Breast epithelium (tissue), 3 donors: ENCODE measurements at regions not wholly inside any gene's neighbourhood (a gene's known extent, or its start where the extent isn't known, plus 50 kb on each side); places are given as distances from the start of the nearest gene placed in this dataset.

Source experiments
- POLR2A ChIP-seq: fragments of 450-650 bp; IDR thresholded peaks from one replicate; pipeline ENCODE4 v1.6.1; 2016; ENCODE audit warnings: antibody characterized with exemption, mild to moderate bottlenecking, moderate library complexity
- POLR2AphosphoS5 ChIP-seq, 3 donors: sonication (generic); formaldehyde crosslinking; IDR thresholded peaks; one replicate each; pipeline ENCODE4 v1.6.1; 2017; ENCODE audit warnings: antibody characterized with exemption in 3 of 3
- TF ChIP-seq, protein P1 (sequence below), 3 donors: fragments of 450-650 bp; IDR thresholded peaks; one replicate each; pipeline ENCODE4 v1.5.1; 2016 to 2017; ENCODE audit warnings: antibody characterized with exemption in 3 of 3, mild to moderate bottlenecking in 3 of 3, moderate library complexity in 3 of 3

GRCh38 chr4:78667325-78667724, 108.8 kb upstream of the BMP2K start:
- TF ChIP-seq, protein P1, sequence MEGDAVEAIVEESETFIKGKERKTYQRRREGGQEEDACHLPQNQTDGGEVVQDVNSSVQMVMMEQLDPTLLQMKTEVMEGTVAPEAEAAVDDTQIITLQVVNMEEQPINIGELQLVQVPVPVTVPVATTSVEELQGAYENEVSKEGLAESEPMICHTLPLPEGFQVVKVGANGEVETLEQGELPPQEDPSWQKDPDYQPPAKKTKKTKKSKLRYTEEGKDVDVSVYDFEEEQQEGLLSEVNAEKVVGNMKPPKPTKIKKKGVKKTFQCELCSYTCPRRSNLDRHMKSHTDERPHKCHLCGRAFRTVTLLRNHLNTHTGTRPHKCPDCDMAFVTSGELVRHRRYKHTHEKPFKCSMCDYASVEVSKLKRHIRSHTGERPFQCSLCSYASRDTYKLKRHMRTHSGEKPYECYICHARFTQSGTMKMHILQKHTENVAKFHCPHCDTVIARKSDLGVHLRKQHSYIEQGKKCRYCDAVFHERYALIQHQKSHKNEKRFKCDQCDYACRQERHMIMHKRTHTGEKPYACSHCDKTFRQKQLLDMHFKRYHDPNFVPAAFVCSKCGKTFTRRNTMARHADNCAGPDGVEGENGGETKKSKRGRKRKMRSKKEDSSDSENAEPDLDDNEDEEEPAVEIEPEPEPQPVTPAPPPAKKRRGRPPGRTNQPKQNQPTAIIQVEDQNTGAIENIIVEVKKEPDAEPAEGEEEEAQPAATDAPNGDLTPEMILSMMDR (IDR thresholded peaks at IDR 0.05), result no peak
- TF ChIP-seq POLR2A (no peak), POLR2AphosphoS5 (IDR thresholded peaks at IDR 0.05) (no peak)
